A549 (cell line): ENCODE measurements at regions not wholly inside any gene's neighbourhood (a gene's known extent, or its start where the extent isn't known, plus 50 kb on each side); places are given as distances from the start of the nearest gene placed in this dataset.
A peak's percentile ranks its signal among the peaks of the same experiment; 100 is the strongest.

Experiments
- ATAC-seq, 2 experiments: fragments of 200-7000 bp in 1 of 2; fragments of >200 bp in 1 of 2; cut with Nextera tagmentation in 1 of 2; cut with Tn5 transposase in 1 of 2; 3 replicates each; pipeline versions ENCODE4 v1.8.0 to v1.9.1; 2018 to 2020; ENCODE audit warnings: mild to moderate bottlenecking in 1 of 2, moderate library complexity in 1 of 2
- CTCF ChIA-PET: fragments of 300-600 bp; sonication (Branson Sonifier 250); formaldehyde crosslinking; extraction: SDS; loops from one replicate; lab custom pipeline; 2021; ENCODE audit warnings: antibody characterized with exemption, inconsistent platforms; lab: Yijun Ruan, JAX
- POLR2A ChIA-PET: fragments of 350-600 bp; formaldehyde crosslinking; extraction: SDS; loops from one replicate; lab custom pipeline; 2021; ENCODE audit warnings: antibody characterized with exemption, inconsistent platforms; lab: Yijun Ruan, JAX
- DNase-seq, 2 experiments: peaks; one replicate each; pipeline versions ENCODE4 v3.0.0 to v3.0.0-alpha.2; 2011 to 2016; ENCODE audit warnings: low read depth in 1 of 2, low spot score in 1 of 2
- FAIRE-seq: peaks from 2 replicates; lab custom pipeline; 2011; peaks lifted over from hg19 to GRCh38; lab: Jason Lieb, UNC
- H3K27ac ChIP-seq, 2 experiments: fragments of >200 bp; sonication (Bioruptor Twin); formaldehyde crosslinking; 3 replicates each; pipeline ENCODE4 v1.5.1; 2016 to 2017
- H3K4me1 ChIP-seq: fragments of >200 bp; sonication (Bioruptor Twin); formaldehyde crosslinking; 3 replicates; pipeline ENCODE4 v1.6.1; 2016
- H3K4me2 ChIP-seq: fragments of >200 bp; sonication (Bioruptor Twin); formaldehyde crosslinking; 3 replicates; pipeline ENCODE4 v1.6.1; 2016
- H3K4me3 ChIP-seq: fragments of >200 bp; sonication (Bioruptor Twin); formaldehyde crosslinking; 3 replicates; pipeline ENCODE4 v1.5.1; 2016
- H3K9me3 ChIP-seq: fragments of >200 bp; sonication (Bioruptor Twin); formaldehyde crosslinking; 3 replicates; pipeline ENCODE4 v1.6.1; 2016
- BHLHE40 ChIP-seq: IDR thresholded peaks from 2 replicates; pipeline ENCODE4 v1.6.1; 2012; ENCODE audit warnings: low read depth, low read length, inconsistent platforms
- CBX8 ChIP-seq: fragments of 200-600 bp; sonication (generic); IDR thresholded peaks from 2 replicates; pipeline ENCODE4 v1.6.1; 2016
- CEBPB ChIP-seq, 2 experiments: fragments of >200 bp in 1 of 2; sonication (Bioruptor Twin) in 1 of 2; formaldehyde crosslinking in 1 of 2; IDR thresholded peaks; 2 replicates each; pipeline ENCODE4 v1.6.1; 2012 to 2016
- EHMT2 ChIP-seq: fragments of 200-600 bp; sonication (generic); IDR thresholded peaks from 2 replicates; pipeline ENCODE4 v1.6.1; 2016; ENCODE audit warnings: antibody characterized with exemption, low read depth, mild to moderate bottlenecking, moderate library complexity
- EP300 ChIP-seq, 2 experiments: fragments of >200 bp; sonication (Bioruptor Twin); formaldehyde crosslinking; IDR thresholded peaks; 2 replicates in 1 of 2; 3 replicates in 1 of 2; pipeline ENCODE4 v1.6.1; 2016 to 2017
- ESRRA ChIP-seq: fragments of 150-350 bp; IDR thresholded peaks from 2 replicates; pipeline ENCODE4 v1.6.1; 2014; ENCODE audit warnings: mild to moderate bottlenecking, low read length, borderline replicate concordance
- FOSL2 ChIP-seq, 2 experiments: fragments of 450-650 bp in 1 of 2; fragments of >200 bp in 1 of 2; sonication (Bioruptor Twin) in 1 of 2; formaldehyde crosslinking; IDR thresholded peaks; 2 replicates each; pipeline versions ENCODE4 v1.5.0 to v1.6.1; 2016 to 2020; ENCODE audit warnings: mild to moderate bottlenecking in 1 of 2, moderate library complexity in 1 of 2
- GATA3 ChIP-seq: IDR thresholded peaks from 2 replicates; pipeline ENCODE4 v1.6.1; 2012; ENCODE audit warnings: borderline replicate concordance
- HOXB13 ChIP-seq: fragments of 250-450 bp; sonication (Bioruptor Pico); IDR thresholded peaks from 2 replicates; pipeline ENCODE4 v1.5.0; 2020; ENCODE audit warnings: low read depth, mild to moderate bottlenecking, moderate library complexity
- HOXB5 ChIP-seq: fragments of 250-450 bp; sonication (Bioruptor Pico); IDR thresholded peaks from 2 replicates; pipeline ENCODE4 v1.5.0; 2020; ENCODE audit warnings: mild to moderate bottlenecking, moderate library complexity
- JUN ChIP-seq, 2 experiments: fragments of >200 bp; sonication (Bioruptor Twin); formaldehyde crosslinking; IDR thresholded peaks; 2 replicates in 1 of 2; 3 replicates in 1 of 2; pipeline ENCODE4 v1.6.1; 2016 to 2017
- KDM5A ChIP-seq: fragments of 200-600 bp; sonication (generic); IDR thresholded peaks from 2 replicates; pipeline ENCODE4 v1.6.1; 2016; ENCODE audit warnings: antibody characterized with exemption, mild to moderate bottlenecking
- MAFK ChIP-seq: fragments of 450-650 bp; IDR thresholded peaks from 2 replicates; pipeline ENCODE4 v1.6.1; 2014; ENCODE audit not compliant: partially characterized antibody
- MAZ ChIP-seq: fragments of 150-350 bp; IDR thresholded peaks from 2 replicates; pipeline ENCODE4 v1.6.1; 2014; ENCODE audit warnings: antibody characterized with exemption, low read depth, low read length, borderline replicate concordance
- NFE2L2 ChIP-seq: fragments of 150-350 bp; conservative IDR thresholded peaks from 2 replicates; pipeline ENCODE4 v1.6.1; 2014; ENCODE audit warnings: low read length
- NPAS2 ChIP-seq: fragments of 250-450 bp; sonication (Bioruptor Pico); IDR thresholded peaks from 2 replicates; pipeline ENCODE4 v1.8.0; 2022; ENCODE audit warnings: mild to moderate bottlenecking, moderate library complexity, borderline replicate concordance
- PHF8 ChIP-seq: fragments of 200-600 bp; sonication (generic); IDR thresholded peaks from 2 replicates; pipeline ENCODE4 v1.6.1; 2016; ENCODE audit warnings: low read depth, mild to moderate bottlenecking, antibody characterized with exemption, moderate library complexity, borderline replicate concordance
- POLR2AphosphoS2 ChIP-seq: conservative IDR thresholded peaks from 2 replicates; pipeline ENCODE4 v1.6.1; 2012; ENCODE audit warnings: low read length, improper control_type of control experiment, inconsistent platforms
- SMC3 ChIP-seq: fragments of >200 bp; sonication (Bioruptor Twin); formaldehyde crosslinking; IDR thresholded peaks from 3 replicates; pipeline ENCODE4 v1.6.1; 2018; ENCODE audit warnings: inconsistent platforms
- TP53 ChIP-seq: fragments of 250-450 bp; sonication (Bioruptor Pico); IDR thresholded peaks from 2 replicates; pipeline ENCODE4 v1.5.0; 2021; ENCODE audit warnings: mild to moderate bottlenecking, moderate library complexity
- ZFP36 ChIP-seq: fragments of 450-650 bp; IDR thresholded peaks from 2 replicates; pipeline ENCODE4 v1.6.1; 2014; ENCODE audit warnings: borderline replicate concordance; ENCODE audit not compliant: partially characterized antibody
- ZSCAN20 ChIP-seq: fragments of 250-450 bp; sonication (Bioruptor Pico); IDR thresholded peaks from 2 replicates; pipeline ENCODE4 v1.8.0; 2022; ENCODE audit warnings: mild to moderate bottlenecking, moderate library complexity
- WGBS: methylation state at CpG from one replicate; pipeline ENCODE4 v1.1.6; 2017; ENCODE audit errors: missing lambda C conversion rate; 5-methylcytosine and 5-hydroxymethylcytosine counted together
- TF ChIP-seq, protein P1 (sequence below): fragments of >200 bp; sonication (Bioruptor Twin); formaldehyde crosslinking; IDR thresholded peaks from 2 replicates; pipeline ENCODE4 v1.6.1; 2016
- TF ChIP-seq, protein P2 (sequence below): fragments of 450-650 bp; IDR thresholded peaks from 2 replicates; pipeline ENCODE4 v1.6.1; 2014; ENCODE audit warnings: antibody characterized with exemption
- TF ChIP-seq, protein P3 (sequence below): fragments of 150-350 bp; IDR thresholded peaks from 2 replicates; pipeline ENCODE4 v1.6.1; 2014; ENCODE audit warnings: low read depth, mild to moderate bottlenecking, low read length
- TF ChIP-seq, protein P4 (sequence below): IDR thresholded peaks from 2 replicates; pipeline ENCODE4 v1.6.1; 2012
- TF ChIP-seq, protein P5 (sequence below): fragments of >200 bp; sonication (Bioruptor Twin); formaldehyde crosslinking; IDR thresholded peaks from 3 replicates; pipeline ENCODE4 v1.5.1; 2016
- TF ChIP-seq, protein P6 (sequence below): IDR thresholded peaks from 2 replicates; pipeline ENCODE4 v1.6.1; 2012; ENCODE audit warnings: low read depth, borderline replicate concordance
- TF ChIP-seq, protein P7 (sequence below): IDR thresholded peaks from 2 replicates; pipeline ENCODE4 v1.6.1; 2012

DNA sequence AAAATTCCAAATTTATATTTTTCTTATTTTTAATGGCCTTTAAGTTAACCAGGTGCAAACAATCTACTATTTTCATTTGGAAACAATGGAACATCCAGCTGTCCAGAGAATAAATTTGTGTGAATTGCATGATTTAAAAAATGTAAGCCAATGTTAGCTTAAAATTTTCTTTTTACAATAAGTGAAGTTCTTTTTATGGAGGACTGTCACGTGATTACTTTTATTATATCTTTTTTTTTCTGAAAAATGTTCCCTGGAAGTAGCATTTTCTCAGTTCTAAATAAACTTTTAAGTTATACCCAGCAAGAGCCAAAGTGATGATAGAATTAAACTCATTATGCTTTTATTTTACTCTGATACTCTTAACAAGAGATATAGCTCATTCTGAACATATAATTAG is 267.7 kb upstream of the SLC35B3 start:
- FAIRE-seq: no peak
- POLR2A ChIA-PET: no interaction called here
- WGBS: 3% methylated on average over 1 of the region's 1 CpG
- no peaks in the 10 kb centered on the region for H3K4me1 ChIP-seq
- DNase-seq: no peak
- no peak overlapping the region for H3K27ac ChIP-seq
- no peak for ATAC-seq
- H3K9me3 ChIP-seq: no peaks in the 10 kb centered on the region
- TF ChIP-seq FOSL2 (IDR thresholded peaks at IDR 0.05) (no peak), FOSL2 (CRISPR knock-in tag; IDR thresholded peaks at IDR 0.05) (no peak), ZSCAN20 (CRISPR knock-in tag) (no peak), PHF8 (no peak), EHMT2 (no peak), NPAS2 (CRISPR knock-in tag) (no peak), TP53 (no peak), ESRRA (no peak), CBX8 (no peak), SMC3 (no peak), KDM5A (no peak), HOXB13 (no peak), CEBPB (IDR thresholded peaks at IDR 0.05) (no peak)
- TF ChIP-seq, protein P1, sequence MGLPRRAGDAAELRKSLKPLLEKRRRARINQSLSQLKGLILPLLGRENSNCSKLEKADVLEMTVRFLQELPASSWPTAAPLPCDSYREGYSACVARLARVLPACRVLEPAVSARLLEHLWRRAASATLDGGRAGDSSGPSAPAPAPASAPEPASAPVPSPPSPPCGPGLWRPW: no peak
- TF ChIP-seq, protein P2, sequence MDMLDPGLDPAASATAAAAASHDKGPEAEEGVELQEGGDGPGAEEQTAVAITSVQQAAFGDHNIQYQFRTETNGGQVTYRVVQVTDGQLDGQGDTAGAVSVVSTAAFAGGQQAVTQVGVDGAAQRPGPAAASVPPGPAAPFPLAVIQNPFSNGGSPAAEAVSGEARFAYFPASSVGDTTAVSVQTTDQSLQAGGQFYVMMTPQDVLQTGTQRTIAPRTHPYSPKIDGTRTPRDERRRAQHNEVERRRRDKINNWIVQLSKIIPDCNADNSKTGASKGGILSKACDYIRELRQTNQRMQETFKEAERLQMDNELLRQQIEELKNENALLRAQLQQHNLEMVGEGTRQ: no peak
- TF ChIP-seq, protein P3, sequence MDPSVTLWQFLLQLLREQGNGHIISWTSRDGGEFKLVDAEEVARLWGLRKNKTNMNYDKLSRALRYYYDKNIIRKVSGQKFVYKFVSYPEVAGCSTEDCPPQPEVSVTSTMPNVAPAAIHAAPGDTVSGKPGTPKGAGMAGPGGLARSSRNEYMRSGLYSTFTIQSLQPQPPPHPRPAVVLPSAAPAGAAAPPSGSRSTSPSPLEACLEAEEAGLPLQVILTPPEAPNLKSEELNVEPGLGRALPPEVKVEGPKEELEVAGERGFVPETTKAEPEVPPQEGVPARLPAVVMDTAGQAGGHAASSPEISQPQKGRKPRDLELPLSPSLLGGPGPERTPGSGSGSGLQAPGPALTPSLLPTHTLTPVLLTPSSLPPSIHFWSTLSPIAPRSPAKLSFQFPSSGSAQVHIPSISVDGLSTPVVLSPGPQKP: no peak
- TF ChIP-seq, protein P4, sequence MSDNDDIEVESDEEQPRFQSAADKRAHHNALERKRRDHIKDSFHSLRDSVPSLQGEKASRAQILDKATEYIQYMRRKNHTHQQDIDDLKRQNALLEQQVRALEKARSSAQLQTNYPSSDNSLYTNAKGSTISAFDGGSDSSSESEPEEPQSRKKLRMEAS: no peak
- TF ChIP-seq, protein P5, sequence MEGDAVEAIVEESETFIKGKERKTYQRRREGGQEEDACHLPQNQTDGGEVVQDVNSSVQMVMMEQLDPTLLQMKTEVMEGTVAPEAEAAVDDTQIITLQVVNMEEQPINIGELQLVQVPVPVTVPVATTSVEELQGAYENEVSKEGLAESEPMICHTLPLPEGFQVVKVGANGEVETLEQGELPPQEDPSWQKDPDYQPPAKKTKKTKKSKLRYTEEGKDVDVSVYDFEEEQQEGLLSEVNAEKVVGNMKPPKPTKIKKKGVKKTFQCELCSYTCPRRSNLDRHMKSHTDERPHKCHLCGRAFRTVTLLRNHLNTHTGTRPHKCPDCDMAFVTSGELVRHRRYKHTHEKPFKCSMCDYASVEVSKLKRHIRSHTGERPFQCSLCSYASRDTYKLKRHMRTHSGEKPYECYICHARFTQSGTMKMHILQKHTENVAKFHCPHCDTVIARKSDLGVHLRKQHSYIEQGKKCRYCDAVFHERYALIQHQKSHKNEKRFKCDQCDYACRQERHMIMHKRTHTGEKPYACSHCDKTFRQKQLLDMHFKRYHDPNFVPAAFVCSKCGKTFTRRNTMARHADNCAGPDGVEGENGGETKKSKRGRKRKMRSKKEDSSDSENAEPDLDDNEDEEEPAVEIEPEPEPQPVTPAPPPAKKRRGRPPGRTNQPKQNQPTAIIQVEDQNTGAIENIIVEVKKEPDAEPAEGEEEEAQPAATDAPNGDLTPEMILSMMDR: no peak
- no peak overlapping the region for H3K4me2 ChIP-seq
- H3K4me3 ChIP-seq: no peak overlapping the region
- CTCF ChIA-PET: no interaction called here

DNA sequence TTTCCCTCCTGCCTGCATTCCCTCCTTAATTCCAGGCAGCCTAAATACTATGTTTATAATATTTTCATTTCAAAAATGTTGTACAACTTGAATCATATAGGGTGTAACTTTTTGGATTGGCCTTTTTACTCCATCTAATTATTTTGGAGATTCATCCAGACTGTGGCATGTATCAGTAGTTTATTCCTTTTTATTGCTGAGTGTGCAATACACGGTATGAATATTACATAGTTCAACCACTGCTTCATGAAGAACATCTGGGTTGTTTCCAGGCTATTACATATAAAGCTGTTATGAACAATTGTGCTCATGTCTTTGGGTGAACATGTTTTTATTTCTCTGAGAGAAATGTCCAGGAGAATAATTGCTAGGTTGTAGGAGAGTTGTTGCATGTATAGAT is 253.5 kb upstream of the SLC35B3 start:
- 0% methylated on average over 1 of the region's 1 CpG for WGBS
- FAIRE-seq (no peak), ATAC-seq (no peak), DNase-seq (no peak)
- ChIA-PET CTCF (no interaction called here), POLR2A (no interaction called here)
- Histone ChIP-seq H3K27ac (no peak overlapping the region), H3K4me3 (no peak overlapping the region), H3K4me1 (no peaks in the 10 kb centered on the region), H3K4me2 (no peak overlapping the region), H3K9me3 (no peaks in the 10 kb centered on the region)
- TF ChIP-seq HOXB5 (CRISPR knock-in tag) (no peak), MAFK (peak; percentile 86)

DNA sequence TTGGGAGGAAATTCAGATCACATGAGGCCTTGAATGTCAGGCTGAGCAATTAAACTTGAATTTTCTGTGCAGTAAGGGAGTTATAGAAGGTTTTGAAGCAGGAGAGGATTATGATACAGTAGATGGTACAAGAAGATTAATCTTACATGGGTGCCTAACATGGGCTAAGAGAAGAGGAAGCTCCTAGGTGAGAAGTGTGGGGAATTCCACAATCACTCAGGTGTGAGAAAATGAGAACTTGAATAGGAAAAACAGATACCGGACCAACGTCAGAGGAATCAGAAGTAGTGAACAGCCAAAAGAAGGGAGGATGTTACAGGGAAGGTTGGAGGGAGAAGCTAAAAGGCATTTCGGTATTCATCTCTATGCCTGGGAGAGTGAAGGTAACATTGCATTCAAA is 250.7 kb upstream of the SLC35B3 start:
- no peak overlapping the region for H3K4me2 ChIP-seq
- no peak overlapping the region for H3K27ac ChIP-seq
- no peak overlapping the region for H3K4me3 ChIP-seq
- CTCF ChIA-PET: no interaction called here
- H3K4me1 ChIP-seq: no peaks in the 10 kb centered on the region
- H3K9me3 ChIP-seq: no peaks in the 10 kb centered on the region
- DNase-seq: no peak
- FAIRE-seq: no peak
- ATAC-seq: no peak
- POLR2A ChIA-PET: no interaction called here
- 47% methylated on average over 3 of the region's 3 CpGs for WGBS
- TF ChIP-seq, protein P6, sequence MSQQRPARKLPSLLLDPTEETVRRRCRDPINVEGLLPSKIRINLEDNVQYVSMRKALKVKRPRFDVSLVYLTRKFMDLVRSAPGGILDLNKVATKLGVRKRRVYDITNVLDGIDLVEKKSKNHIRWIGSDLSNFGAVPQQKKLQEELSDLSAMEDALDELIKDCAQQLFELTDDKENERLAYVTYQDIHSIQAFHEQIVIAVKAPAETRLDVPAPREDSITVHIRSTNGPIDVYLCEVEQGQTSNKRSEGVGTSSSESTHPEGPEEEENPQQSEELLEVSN: no peak
- TF ChIP-seq ZFP36: no peak
- TF ChIP-seq, protein P2: no peak
- no peak for TF ChIP-seq NPAS2 (CRISPR knock-in tag)
- TF ChIP-seq MAZ: no peak
- TF ChIP-seq SMC3: no peak
- TF ChIP-seq EHMT2: no peak
- no peak for TF ChIP-seq BHLHE40
- TF ChIP-seq JUN (IDR thresholded peaks at IDR 0.05): no peak
- no peak for TF ChIP-seq POLR2AphosphoS2
- no peak for TF ChIP-seq EP300 (IDR thresholded peaks at IDR 0.05)
- no peak for TF ChIP-seq CBX8
- no peak for TF ChIP-seq NFE2L2
- no peak for TF ChIP-seq GATA3
- TF ChIP-seq, protein P7, sequence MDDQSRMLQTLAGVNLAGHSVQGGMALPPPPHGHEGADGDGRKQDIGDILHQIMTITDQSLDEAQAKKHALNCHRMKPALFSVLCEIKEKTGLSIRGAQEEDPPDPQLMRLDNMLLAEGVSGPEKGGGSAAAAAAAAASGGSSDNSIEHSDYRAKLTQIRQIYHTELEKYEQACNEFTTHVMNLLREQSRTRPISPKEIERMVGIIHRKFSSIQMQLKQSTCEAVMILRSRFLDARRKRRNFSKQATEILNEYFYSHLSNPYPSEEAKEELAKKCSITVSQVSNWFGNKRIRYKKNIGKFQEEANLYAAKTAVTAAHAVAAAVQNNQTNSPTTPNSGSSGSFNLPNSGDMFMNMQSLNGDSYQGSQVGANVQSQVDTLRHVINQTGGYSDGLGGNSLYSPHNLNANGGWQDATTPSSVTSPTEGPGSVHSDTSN: no peak
- TF ChIP-seq TP53: no peak
